ENCODE measurements at regions not wholly inside any gene's neighbourhood (a gene's known extent, or its start where the extent isn't known, plus 50 kb on each side); places are given as distances from the start of the nearest gene placed in this dataset.

DNA sequence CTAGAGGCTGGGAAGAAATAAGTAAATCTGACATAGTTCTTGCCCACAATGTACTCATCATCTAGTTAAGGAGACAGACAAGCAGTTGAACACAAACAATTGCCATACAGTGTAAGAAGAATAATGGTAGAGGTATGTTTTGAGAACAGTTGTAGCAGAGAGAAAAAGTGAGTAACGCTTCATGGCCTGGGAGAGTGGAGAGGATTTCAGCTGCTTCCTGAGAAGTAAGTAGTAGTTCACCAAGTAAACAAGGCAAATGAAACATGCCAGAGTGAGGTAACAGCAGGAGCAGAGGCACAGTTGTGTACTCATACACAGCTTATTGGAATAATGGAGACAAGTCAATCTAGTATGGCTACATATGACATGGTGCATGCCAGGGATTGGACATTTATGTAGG lies 53.6 kb upstream of the RAP2C start:
- Mint-ChIP-seq H3K4me3 (no peak overlapping the region), H3K9me3 (no peaks in the 10 kb centered on the region), H3K36me3 (ENCODE audit: low read depth) (no peaks in the 10 kb centered on the region), H3K27me3 (no peaks in the 10 kb centered on the region), H3K4me1 (no peaks in the 10 kb centered on the region), H3K27ac (no peak overlapping the region)
- CTCF ChIA-PET, result no interaction called here
- intact Hi-C loops (cut with micrococcal nuclease), result no loop called here
- TF ChIP-seq, protein P1, sequence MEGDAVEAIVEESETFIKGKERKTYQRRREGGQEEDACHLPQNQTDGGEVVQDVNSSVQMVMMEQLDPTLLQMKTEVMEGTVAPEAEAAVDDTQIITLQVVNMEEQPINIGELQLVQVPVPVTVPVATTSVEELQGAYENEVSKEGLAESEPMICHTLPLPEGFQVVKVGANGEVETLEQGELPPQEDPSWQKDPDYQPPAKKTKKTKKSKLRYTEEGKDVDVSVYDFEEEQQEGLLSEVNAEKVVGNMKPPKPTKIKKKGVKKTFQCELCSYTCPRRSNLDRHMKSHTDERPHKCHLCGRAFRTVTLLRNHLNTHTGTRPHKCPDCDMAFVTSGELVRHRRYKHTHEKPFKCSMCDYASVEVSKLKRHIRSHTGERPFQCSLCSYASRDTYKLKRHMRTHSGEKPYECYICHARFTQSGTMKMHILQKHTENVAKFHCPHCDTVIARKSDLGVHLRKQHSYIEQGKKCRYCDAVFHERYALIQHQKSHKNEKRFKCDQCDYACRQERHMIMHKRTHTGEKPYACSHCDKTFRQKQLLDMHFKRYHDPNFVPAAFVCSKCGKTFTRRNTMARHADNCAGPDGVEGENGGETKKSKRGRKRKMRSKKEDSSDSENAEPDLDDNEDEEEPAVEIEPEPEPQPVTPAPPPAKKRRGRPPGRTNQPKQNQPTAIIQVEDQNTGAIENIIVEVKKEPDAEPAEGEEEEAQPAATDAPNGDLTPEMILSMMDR (IDR thresholded peaks at IDR 0.05), result no peak
- DNase-seq (no peak), ATAC-seq (ENCODE audit: low read depth) (no peak)
- POLR2A ChIA-PET, result no interaction called here

DNA sequence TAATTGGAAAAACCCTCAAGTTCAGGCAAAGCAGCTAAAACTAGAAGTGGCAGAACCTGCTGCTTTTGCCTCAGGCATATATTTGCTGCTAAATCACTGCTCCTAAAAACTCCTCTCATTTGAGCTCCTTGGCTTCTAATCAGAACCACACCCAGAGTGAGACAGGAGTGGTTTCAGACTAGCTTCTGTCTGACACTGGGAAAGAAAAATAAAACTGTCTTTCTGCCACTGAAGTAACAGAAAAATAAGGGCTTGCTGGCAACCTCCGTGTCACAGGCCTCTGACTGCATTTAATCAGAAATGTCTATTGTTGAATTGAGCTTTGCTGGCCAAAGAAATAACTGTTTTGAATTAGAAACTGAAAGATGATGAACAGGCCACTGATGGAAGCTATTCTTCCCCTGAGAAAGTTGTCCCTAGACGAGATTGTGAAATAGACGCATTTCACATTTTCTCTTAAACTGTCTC lies 52.1 kb upstream of the RAP2C start:
- no peak overlapping the region for H3K27ac Mint-ChIP-seq
- H3K4me1 Mint-ChIP-seq, result no peaks in the 10 kb centered on the region
- ATAC-seq (ENCODE audit: low read depth), result no peak
- no peaks in the 10 kb centered on the region for H3K27me3 Mint-ChIP-seq
- no peaks in the 10 kb centered on the region for H3K36me3 Mint-ChIP-seq (ENCODE audit: low read depth)
- H3K4me3 Mint-ChIP-seq, result no peak overlapping the region
- POLR2A ChIA-PET, result no interaction called here
- intact Hi-C loops (cut with micrococcal nuclease), result no loop called here
- CTCF ChIA-PET, result no interaction called here
- H3K9me3 Mint-ChIP-seq, result no peaks in the 10 kb centered on the region
- TF ChIP-seq, protein P1 (IDR thresholded peaks at IDR 0.05), result no peak
- DNase-seq, result no peak

DNA sequence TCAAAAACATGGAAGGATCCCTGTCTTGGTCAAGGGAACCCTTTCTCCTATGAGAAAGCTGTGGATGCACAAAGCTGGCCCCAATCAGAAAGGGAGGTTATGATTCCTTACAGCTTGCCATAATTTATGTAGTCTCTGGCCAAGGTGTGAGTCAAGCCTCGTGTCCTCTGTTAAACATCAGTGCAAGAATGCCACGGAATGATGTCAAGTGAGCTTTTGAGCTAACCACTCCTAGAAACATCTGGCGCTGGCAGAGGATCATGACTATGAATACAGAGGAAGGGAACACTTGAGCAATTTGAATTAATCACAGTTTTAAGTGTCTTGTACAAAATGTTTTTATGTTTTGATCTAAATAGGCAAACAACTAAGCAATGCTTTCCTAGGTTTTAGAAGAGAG lies 51.5 kb upstream of the RAP2C start:
- CTCF ChIA-PET, result no interaction called here
- Mint-ChIP-seq H3K27ac (no peak overlapping the region), H3K36me3 (ENCODE audit: low read depth) (no peaks in the 10 kb centered on the region), H3K4me3 (no peak overlapping the region), H3K9me3 (no peaks in the 10 kb centered on the region), H3K27me3 (no peaks in the 10 kb centered on the region), H3K4me1 (no peaks in the 10 kb centered on the region)
- ATAC-seq (ENCODE audit: low read depth), result no peak
- intact Hi-C loops (cut with micrococcal nuclease), result no loop called here
- POLR2A ChIA-PET, result no interaction called here
- TF ChIP-seq, protein P1 (IDR thresholded peaks at IDR 0.05), result no peak
- no peak for DNase-seq

DNA sequence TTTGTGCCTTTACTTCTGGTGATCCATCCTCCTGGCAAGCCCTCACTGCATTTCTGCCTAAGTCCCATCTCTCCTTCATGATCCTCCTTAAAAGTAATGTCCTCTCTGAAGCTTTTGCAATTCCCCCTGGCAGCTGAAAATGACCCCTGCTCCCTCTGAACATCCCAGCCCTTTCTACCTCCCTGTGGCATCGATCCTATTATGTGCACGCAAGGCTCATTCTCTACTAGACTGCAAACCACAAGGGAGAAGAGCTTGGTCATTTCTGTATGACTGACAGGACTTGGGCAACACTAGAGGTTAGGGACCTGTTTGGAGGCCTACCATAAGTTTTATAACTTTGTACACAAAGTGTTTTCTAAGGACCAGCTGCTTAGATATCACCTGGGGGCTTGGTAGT lies 50.8 kb upstream of the RAP2C start:
- ATAC-seq (ENCODE audit: low read depth) (no peak), DNase-seq (no peak)
- no peak overlapping the region for H3K4me3 Mint-ChIP-seq
- H3K27ac Mint-ChIP-seq, result no peak overlapping the region
- no peaks in the 10 kb centered on the region for H3K36me3 Mint-ChIP-seq (ENCODE audit: low read depth)
- TF ChIP-seq, protein P1 (IDR thresholded peaks at IDR 0.05), result no peak
- H3K27me3 Mint-ChIP-seq, result no peaks in the 10 kb centered on the region
- CTCF ChIA-PET, result no interaction called here
- no peaks in the 10 kb centered on the region for H3K4me1 Mint-ChIP-seq
- H3K9me3 Mint-ChIP-seq, result no peaks in the 10 kb centered on the region
- intact Hi-C loops (cut with micrococcal nuclease), result no loop called here
- POLR2A ChIA-PET, result no interaction called here
